Progenitor cell of endocrine pancreas (in vitro differentiated cells): ENCODE measurements at regions not wholly inside any gene's neighbourhood (a gene's known extent, or its start where the extent isn't known, plus 50 kb on each side); places are given as distances from the start of the nearest gene placed in this dataset.

Experiments
- DNase-seq: peaks from one replicate; pipeline ENCODE4 v3.0.0; 2021; ENCODE audit warnings: low spot score; ENCODE audit not compliant: unreplicated experiment
- H3K27ac Mint-ChIP-seq: 2 replicates; pipeline ENCODE4 v1.8.0; 2021; ENCODE audit warnings: mild to moderate bottlenecking, moderate library complexity, mixed read lengths
- H3K27me3 Mint-ChIP-seq: 2 replicates; pipeline ENCODE4 v1.8.0; 2021; ENCODE audit warnings: mixed read lengths
- H3K36me3 Mint-ChIP-seq: 2 replicates; pipeline ENCODE4 v1.8.0; 2022; ENCODE audit warnings: mixed read lengths; ENCODE audit not compliant: insufficient read depth
- H3K4me1 Mint-ChIP-seq: 2 replicates; pipeline ENCODE4 v1.8.0; 2021; ENCODE audit warnings: low read depth, mixed read lengths
- H3K4me3 Mint-ChIP-seq: 2 replicates; pipeline ENCODE4 v1.8.0; 2021; ENCODE audit warnings: low read depth, mild to moderate bottlenecking, moderate library complexity, mixed read lengths
- H3K9me3 Mint-ChIP-seq: 2 replicates; pipeline ENCODE4 v1.8.0; 2021; ENCODE audit warnings: low read depth, mixed read lengths
- CTCF ChIP-seq: fragments of 200-600 bp; sonication (generic); IDR thresholded peaks from one replicate; pipeline ENCODE4 v1.5.0; 2021; ENCODE audit warnings: antibody characterized with exemption, mild to moderate bottlenecking; ENCODE audit not compliant: unreplicated experiment

GRCh38 chr6:147654103-147654845, 145.8 kb downstream of the SAMD5 start:
- Mint-ChIP-seq H3K4me1 (peaks cover 2% of the 10 kb centered on the region), H3K9me3 (no peaks in the 10 kb centered on the region), H3K36me3 (no peaks in the 10 kb centered on the region), H3K27me3 (peaks cover 6% of the 10 kb centered on the region), H3K4me3 (no peak overlapping the region), H3K27ac (no peak overlapping the region)
- TF ChIP-seq CTCF = no peak
- no peak for DNase-seq

GRCh38 chr6:147660334-147661311, 152.1 kb downstream of the SAMD5 start:
- no peaks in the 10 kb centered on the region for H3K36me3 Mint-ChIP-seq
- peaks cover 3% of the 10 kb centered on the region for H3K4me1 Mint-ChIP-seq
- no peak overlapping the region for H3K27ac Mint-ChIP-seq
- DNase-seq = no peak
- no peaks in the 10 kb centered on the region for H3K27me3 Mint-ChIP-seq
- H3K9me3 Mint-ChIP-seq = peaks cover 3% of the 10 kb centered on the region
- TF ChIP-seq CTCF = no peak
- H3K4me3 Mint-ChIP-seq = no peak overlapping the region

- H3K4me1 Mint-ChIP-seq = peaks cover 3% of the 10 kb centered on the region
- no peak for TF ChIP-seq CTCF
- H3K36me3 Mint-ChIP-seq = no peaks in the 10 kb centered on the region
- H3K9me3 Mint-ChIP-seq = peaks cover 3% of the 10 kb centered on the region
- H3K27ac Mint-ChIP-seq = no peak overlapping the region
- no peak for DNase-seq
- H3K27me3 Mint-ChIP-seq = no peaks in the 10 kb centered on the region
- H3K4me3 Mint-ChIP-seq = no peak overlapping the region
Measured at GRCh38 chr6:147662646-147663045, 154.2 kb downstream of the SAMD5 start.

GRCh38 chr6:147664092-147664491, 155.6 kb downstream of the SAMD5 start:
- Mint-ChIP-seq H3K9me3 (peaks cover 6% of the 10 kb centered on the region), H3K27me3 (no peaks in the 10 kb centered on the region), H3K36me3 (peaks cover 2% of the 10 kb centered on the region), H3K4me3 (no peak overlapping the region), H3K4me1 (peaks cover 3% of the 10 kb centered on the region), H3K27ac (no peak overlapping the region)
- DNase-seq = no peak
- TF ChIP-seq CTCF = no peak

- peaks cover 10% of the 10 kb centered on the region for H3K36me3 Mint-ChIP-seq
- no peak for TF ChIP-seq CTCF
Measured at GRCh38 chr6:147666255-147666654, 157.8 kb downstream of the SAMD5 start.

More at GRCh38 chr6:147666255-147666654, 157.8 kb downstream of the SAMD5 start:
- Mint-ChIP-seq H3K27me3 (no peaks in the 10 kb centered on the region), H3K9me3 (peaks cover 15% of the 10 kb centered on the region), H3K4me1 (peaks cover 3% of the 10 kb centered on the region), H3K4me3 (no peak overlapping the region), H3K27ac (no peak overlapping the region)
- no peak for DNase-seq
